ENCODE measurements at regions not wholly inside any gene's neighbourhood (a gene's known extent, or its start where the extent isn't known, plus 50 kb on each side); places are given as distances from the start of the nearest gene placed in this dataset.

GRCh38 chr2:4522498-4523421 lies 819.4 kb downstream of the DCDC2C start:
- no peak for TF ChIP-seq CTCF (IDR thresholded peaks at IDR 0.05)
- no peaks in the 10 kb centered on the region for H3K4me1 ChIP-seq (ENCODE audit: insufficient read depth, low read length)
- peaks cover 3% of the 10 kb centered on the region for H3K9me3 Mint-ChIP-seq
- no peak overlapping the region for H3K27ac Mint-ChIP-seq
- ATAC-seq (ENCODE audit: poor library complexity), result no peak
- CTCF ChIA-PET, result no interaction called here
- no peaks in the 10 kb centered on the region for H3K36me3 ChIP-seq (ENCODE audit: insufficient read depth, low read length)
- H3K4me1 Mint-ChIP-seq (ENCODE audit: low read depth), result no peaks in the 10 kb centered on the region
- no peak overlapping the region for H3K27ac ChIP-seq (ENCODE audit: low read depth in 1 of 2, low read length in 2 of 2)
- no peaks in the 10 kb centered on the region for H3K27me3 ChIP-seq (ENCODE audit: control insufficient read depth in 1 of 2, insufficient read depth in 2 of 2, low read length in 2 of 2)
- H3K9me3 ChIP-seq (ENCODE audit: control insufficient read depth in 1 of 2, insufficient read depth in 1 of 2, low read length in 2 of 2), result peaks cover 3 to 9% of the 10 kb centered on the region in 2 experiments
- no peak overlapping the region for H3K4me3 ChIP-seq (ENCODE audit: low read length)
- H3K36me3 Mint-ChIP-seq (ENCODE audit: low read depth), result no peaks in the 10 kb centered on the region
- intact Hi-C loops (cut with DNase I, micrococcal nuclease), result no loop called here
- no peak for DNase-seq
- H3K27me3 Mint-ChIP-seq, result no peaks in the 10 kb centered on the region
- no peak overlapping the region for H3K4me3 Mint-ChIP-seq
- POLR2A ChIA-PET, result no interaction called here

GRCh38 chr2:4527416-4527815 lies 824.0 kb downstream of the DCDC2C start:
- Histone ChIP-seq H3K9me3 (ENCODE audit: control insufficient read depth in 1 of 2, insufficient read depth in 1 of 2, low read length in 2 of 2) (peaks cover 3 to 16% of the 10 kb centered on the region in 2 experiments), H3K36me3 (ENCODE audit: insufficient read depth, low read length) (no peaks in the 10 kb centered on the region), H3K27ac (ENCODE audit: low read depth in 1 of 2, low read length in 2 of 2) (no peak overlapping the region), H3K4me3 (ENCODE audit: low read length) (no peak overlapping the region), H3K4me1 (ENCODE audit: insufficient read depth, low read length) (no peaks in the 10 kb centered on the region), H3K27me3 (ENCODE audit: control insufficient read depth in 1 of 2, insufficient read depth in 2 of 2, low read length in 2 of 2) (no peaks in the 10 kb centered on the region)
- no peak for ATAC-seq (ENCODE audit: poor library complexity)
- H3K4me3 Mint-ChIP-seq, result no peak overlapping the region
- TF ChIP-seq CTCF (IDR thresholded peaks at IDR 0.05), result no peak
- no peak overlapping the region for H3K27ac Mint-ChIP-seq
- H3K36me3 Mint-ChIP-seq (ENCODE audit: low read depth), result no peaks in the 10 kb centered on the region
- peaks cover 2% of the 10 kb centered on the region for H3K9me3 Mint-ChIP-seq
- ChIA-PET POLR2A (no interaction called here), CTCF (no interaction called here)
- intact Hi-C loops (cut with DNase I, micrococcal nuclease), result no loop called here
- H3K4me1 Mint-ChIP-seq (ENCODE audit: low read depth), result no peaks in the 10 kb centered on the region
- DNase-seq, result no peak
- H3K27me3 Mint-ChIP-seq, result no peaks in the 10 kb centered on the region

GRCh38 chr2:4528246-4528645 lies 824.9 kb downstream of the DCDC2C start:
- Mint-ChIP-seq H3K27ac (no peak overlapping the region), H3K9me3 (peaks cover 2% of the 10 kb centered on the region), H3K4me1 (ENCODE audit: low read depth) (no peaks in the 10 kb centered on the region), H3K4me3 (no peak overlapping the region), H3K27me3 (no peaks in the 10 kb centered on the region), H3K36me3 (ENCODE audit: low read depth) (no peaks in the 10 kb centered on the region)
- no peak for TF ChIP-seq CTCF (IDR thresholded peaks at IDR 0.05)
- Histone ChIP-seq H3K4me1 (ENCODE audit: insufficient read depth, low read length) (no peaks in the 10 kb centered on the region), H3K4me3 (ENCODE audit: low read length) (no peak overlapping the region), H3K27ac (ENCODE audit: low read depth in 1 of 2, low read length in 2 of 2) (no peak overlapping the region), H3K36me3 (ENCODE audit: insufficient read depth, low read length) (no peaks in the 10 kb centered on the region), H3K27me3 (ENCODE audit: control insufficient read depth in 1 of 2, insufficient read depth in 2 of 2, low read length in 2 of 2) (no peaks in the 10 kb centered on the region), H3K9me3 (ENCODE audit: control insufficient read depth in 1 of 2, insufficient read depth in 1 of 2, low read length in 2 of 2) (peaks cover 3 to 8% of the 10 kb centered on the region in 2 experiments)
- ATAC-seq (ENCODE audit: poor library complexity), result no peak
- intact Hi-C loops (cut with DNase I, micrococcal nuclease), result no loop called here
- no peak for DNase-seq
- ChIA-PET CTCF (no interaction called here), POLR2A (no interaction called here)

All from CD4-positive, alpha-beta T cell (primary cell).